Upper lobe of left lung (tissue), 6 donors: ENCODE measurements at regions not wholly inside any gene's neighbourhood (a gene's known extent, or its start where the extent isn't known, plus 50 kb on each side); places are given as distances from the start of the nearest gene placed in this dataset.

Experiments used
- ATAC-seq, 2 donors: fragments of 200-7000 bp; cut with Tn5 transposase; one replicate each; pipeline ENCODE4 v1.9.1; 2022; ENCODE audit warnings: mild to moderate bottlenecking in 2 of 2, moderate library complexity in 2 of 2; ENCODE audit not compliant: low FRiP score in 2 of 2
- DNase-seq, 2 donors: peaks; one replicate each; pipeline ENCODE4 v3.0.0-alpha.2; 2019 to 2020
- H3K27ac ChIP-seq, 4 donors: fragments of 200-600 bp; sonication (generic); one replicate each; pipeline ENCODE4 v1.5.1; 2016 to 2019
- H3K27me3 ChIP-seq, 4 donors: fragments of 200-600 bp; sonication (generic); one replicate each; pipeline ENCODE4 v1.5.1; 2017 to 2019
- H3K36me3 ChIP-seq, 4 donors: fragments of 200-600 bp; sonication (generic); one replicate each; pipeline ENCODE4 v1.5.1; 2016 to 2019
- H3K4me1 ChIP-seq, 4 donors: fragments of 200-600 bp; sonication (generic); one replicate each; pipeline ENCODE4 v1.5.1; 2018 to 2019
- H3K4me3 ChIP-seq, 4 donors: fragments of 200-600 bp; sonication (generic); one replicate each; pipeline ENCODE4 v1.5.1; 2017 to 2019; ENCODE audit warnings: mild to moderate bottlenecking in 2 of 4, moderate library complexity in 1 of 4
- H3K9me3 ChIP-seq, 4 donors: fragments of 200-600 bp; sonication (generic); one replicate each; pipeline ENCODE4 v1.5.1; 2018 to 2019
- EP300 ChIP-seq, 4 donors: sonication (generic); formaldehyde crosslinking; IDR thresholded peaks; one replicate each; pipeline ENCODE4 v1.5.1; 2017; ENCODE audit warnings: antibody characterized with exemption in 4 of 4, control low read depth in 2 of 4
- POLR2A ChIP-seq, 4 donors: fragments of 450-650 bp; IDR thresholded peaks; one replicate each; pipeline ENCODE4 v1.5.1; 2016 to 2017; ENCODE audit warnings: antibody characterized with exemption in 4 of 4, mild to moderate bottlenecking in 2 of 4
- POLR2AphosphoS5 ChIP-seq, 2 donors: sonication (generic); formaldehyde crosslinking; IDR thresholded peaks; one replicate each; pipeline ENCODE4 v1.5.1; 2017; ENCODE audit warnings: antibody characterized with exemption in 2 of 2
- WGBS, 2 donors: methylation state at CpG; one replicate each; pipeline ENCODE4 v1.1.5; 2017 to 2018; 5-methylcytosine and 5-hydroxymethylcytosine counted together
- TF ChIP-seq, protein P1 (sequence below), 6 experiments: fragments of 450-650 bp in 4 of 6; fragments of 200-600 bp in 2 of 6; sonication (generic) in 2 of 6; IDR thresholded peaks; one replicate each; pipeline ENCODE4 v1.5.1; 2016 to 2019; ENCODE audit warnings: antibody characterized with exemption in 6 of 6
- donor health status: DM: no; HTN: no; CAD: no; lungs with moderate emphysema.
- donor health status: DM: no; HTN: yes; CAD: no; lungs with severe emphysema.

GRCh38 chr17:53336281-53336680 lies 486.4 kb upstream of the KIF2B start:
- whole genome bisulfite sequencing, 2 donors = 43 to 52% methylated on average over 1 to 4 of the region's 4 CpGs
- Histone ChIP-seq H3K36me3 (no peaks in the 10 kb centered on the region), H3K4me3 (no peak overlapping the region), H3K27ac (no peak overlapping the region), H3K27me3 (no peaks in the 10 kb centered on the region), H3K9me3 (no peaks in the 10 kb centered on the region), H3K4me1 (no peaks in the 10 kb centered on the region)
- no peak for ATAC-seq
- DNase-seq = no peak
- TF ChIP-seq POLR2AphosphoS5 (IDR thresholded peaks at IDR 0.05) (no peak), POLR2A (IDR thresholded peaks at IDR 0.05) (no peak), EP300 (IDR thresholded peaks at IDR 0.05) (no peak)
- TF ChIP-seq, protein P1, sequence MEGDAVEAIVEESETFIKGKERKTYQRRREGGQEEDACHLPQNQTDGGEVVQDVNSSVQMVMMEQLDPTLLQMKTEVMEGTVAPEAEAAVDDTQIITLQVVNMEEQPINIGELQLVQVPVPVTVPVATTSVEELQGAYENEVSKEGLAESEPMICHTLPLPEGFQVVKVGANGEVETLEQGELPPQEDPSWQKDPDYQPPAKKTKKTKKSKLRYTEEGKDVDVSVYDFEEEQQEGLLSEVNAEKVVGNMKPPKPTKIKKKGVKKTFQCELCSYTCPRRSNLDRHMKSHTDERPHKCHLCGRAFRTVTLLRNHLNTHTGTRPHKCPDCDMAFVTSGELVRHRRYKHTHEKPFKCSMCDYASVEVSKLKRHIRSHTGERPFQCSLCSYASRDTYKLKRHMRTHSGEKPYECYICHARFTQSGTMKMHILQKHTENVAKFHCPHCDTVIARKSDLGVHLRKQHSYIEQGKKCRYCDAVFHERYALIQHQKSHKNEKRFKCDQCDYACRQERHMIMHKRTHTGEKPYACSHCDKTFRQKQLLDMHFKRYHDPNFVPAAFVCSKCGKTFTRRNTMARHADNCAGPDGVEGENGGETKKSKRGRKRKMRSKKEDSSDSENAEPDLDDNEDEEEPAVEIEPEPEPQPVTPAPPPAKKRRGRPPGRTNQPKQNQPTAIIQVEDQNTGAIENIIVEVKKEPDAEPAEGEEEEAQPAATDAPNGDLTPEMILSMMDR (IDR thresholded peaks at IDR 0.05) = no peak

DNA sequence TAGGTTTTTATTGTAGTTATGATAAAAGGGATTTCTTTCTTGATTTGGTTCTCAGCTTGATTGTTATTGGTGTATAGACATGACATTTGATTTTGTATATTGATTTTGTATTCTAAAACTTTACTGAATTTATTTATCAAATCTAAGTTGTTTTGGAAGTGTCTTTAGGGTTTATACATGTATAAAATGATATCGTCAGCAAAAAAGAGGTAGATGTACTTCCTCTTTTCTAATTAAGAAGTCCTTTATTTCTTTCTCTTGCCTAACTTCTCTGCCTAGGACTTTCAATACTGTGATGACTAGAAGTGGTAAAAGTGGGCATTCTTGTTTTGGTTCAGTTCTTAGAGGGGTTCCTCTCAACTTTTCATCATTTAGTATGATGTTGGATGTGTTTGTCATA lies 487.3 kb upstream of the KIF2B start:
- ATAC-seq = no peak

DNA sequence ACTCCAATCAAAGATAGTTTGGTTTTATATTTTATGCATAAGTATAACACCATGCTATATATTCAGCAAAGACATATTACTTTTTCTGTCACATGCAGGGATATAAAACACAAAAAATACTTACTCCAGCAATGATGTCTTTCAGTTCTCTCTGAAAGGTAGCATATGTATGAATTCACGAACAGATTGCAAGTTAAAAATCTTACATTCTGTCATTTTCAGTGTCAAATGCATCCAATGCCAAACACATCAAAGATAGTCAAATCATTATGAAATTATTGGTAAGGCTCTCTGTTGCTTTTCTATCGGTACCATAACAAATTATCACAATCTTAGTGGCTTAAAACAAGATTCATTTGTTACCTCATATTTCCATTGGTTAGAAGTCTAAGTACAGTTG lies 492.0 kb upstream of the KIF2B start:
- Histone ChIP-seq H3K27ac (no peak overlapping the region), H3K4me1 (no peaks in the 10 kb centered on the region), H3K36me3 (no peaks in the 10 kb centered on the region), H3K27me3 (no peaks in the 10 kb centered on the region), H3K9me3 (no peaks in the 10 kb centered on the region), H3K4me3 (no peak overlapping the region)
- no peak for TF ChIP-seq POLR2A (IDR thresholded peaks at IDR 0.05)
- TF ChIP-seq, protein P1 (IDR thresholded peaks at IDR 0.05) = no peak
- no peak for TF ChIP-seq EP300 (IDR thresholded peaks at IDR 0.05)
- TF ChIP-seq POLR2AphosphoS5 (IDR thresholded peaks at IDR 0.05) = no peak
- DNase-seq (no peak), ATAC-seq (no peak)
- WGBS, 2 donors = 75 to 82% methylated on average over 2 of the region's 2 CpGs

More for the DNA sequence above, 487.3 kb upstream of the KIF2B start:
- 91 to 98% methylated on average over 1 of the region's 1 CpG for WGBS, 2 donors
- Histone ChIP-seq H3K27ac (no peak overlapping the region), H3K9me3 (no peaks in the 10 kb centered on the region), H3K4me1 (no peaks in the 10 kb centered on the region), H3K4me3 (no peak overlapping the region), H3K27me3 (no peaks in the 10 kb centered on the region), H3K36me3 (no peaks in the 10 kb centered on the region)
- DNase-seq = no peak
- no peak for TF ChIP-seq POLR2AphosphoS5 (IDR thresholded peaks at IDR 0.05)
- TF ChIP-seq, protein P1 (IDR thresholded peaks at IDR 0.05) = no peak
- TF ChIP-seq POLR2A (IDR thresholded peaks at IDR 0.05) = no peak

- no peak for DNase-seq
- 62 to 78% methylated on average over 2 of the region's 2 CpGs for WGBS, 2 donors
- no peaks in the 10 kb centered on the region for H3K27me3 ChIP-seq
- no peaks in the 10 kb centered on the region for H3K36me3 ChIP-seq
- no peak for TF ChIP-seq POLR2A (IDR thresholded peaks at IDR 0.05)
- TF ChIP-seq POLR2AphosphoS5 (IDR thresholded peaks at IDR 0.05) = no peak
- no peak for TF ChIP-seq EP300 (IDR thresholded peaks at IDR 0.05)
- TF ChIP-seq, protein P1 (IDR thresholded peaks at IDR 0.05) = no peak
- H3K4me3 ChIP-seq = no peak overlapping the region
- no peaks in the 10 kb centered on the region for H3K9me3 ChIP-seq
- no peaks in the 10 kb centered on the region for H3K4me1 ChIP-seq
- no peak for ATAC-seq
- no peak overlapping the region for H3K27ac ChIP-seq
Measured at GRCh38 chr17:53321651-53322050, 501.1 kb upstream of the KIF2B start.

DNA sequence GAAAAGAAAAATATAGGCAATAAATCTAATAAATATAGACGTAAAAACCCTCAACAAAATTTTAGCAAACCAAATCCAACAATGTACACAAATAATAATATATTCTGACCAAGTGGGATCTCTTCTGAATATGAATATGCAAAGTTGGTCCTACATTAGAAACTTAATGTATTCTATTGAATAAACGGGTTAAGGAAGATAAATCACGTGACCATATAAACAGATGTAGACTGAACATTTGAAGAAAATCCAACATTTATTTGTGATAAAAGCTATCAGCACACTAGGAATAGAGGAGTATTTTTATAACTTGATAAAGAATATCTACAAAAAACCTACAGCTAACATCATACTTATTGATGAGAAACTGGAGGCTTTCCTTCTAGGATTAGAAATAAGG lies 502.8 kb upstream of the KIF2B start:
- WGBS, 2 donors = 83 to 91% methylated on average over 3 of the region's 3 CpGs
- DNase-seq (no peak), ATAC-seq (no peak)
- Histone ChIP-seq H3K4me1 (no peaks in the 10 kb centered on the region), H3K4me3 (no peak overlapping the region), H3K36me3 (no peaks in the 10 kb centered on the region), H3K9me3 (no peaks in the 10 kb centered on the region), H3K27ac (no peak overlapping the region), H3K27me3 (no peaks in the 10 kb centered on the region)
- TF ChIP-seq POLR2A (IDR thresholded peaks at IDR 0.05) (no peak), POLR2AphosphoS5 (IDR thresholded peaks at IDR 0.05) (no peak), EP300 (IDR thresholded peaks at IDR 0.05) (no peak)
- TF ChIP-seq, protein P1 (IDR thresholded peaks at IDR 0.05) = no peak
